HG03064 (cell line): ENCODE measurements at regions not wholly inside any gene's neighbourhood (a gene's known extent, or its start where the extent isn't known, plus 50 kb on each side); places are given as distances from the start of the nearest gene placed in this dataset.

Source experiments
- ATAC-seq: cut with Tn5 transposase; IDR thresholded peaks from one replicate; pipeline ENCODE4 v1.9.1; 2021; ENCODE audit warnings: low read depth; ENCODE audit not compliant: unreplicated experiment

DNA sequence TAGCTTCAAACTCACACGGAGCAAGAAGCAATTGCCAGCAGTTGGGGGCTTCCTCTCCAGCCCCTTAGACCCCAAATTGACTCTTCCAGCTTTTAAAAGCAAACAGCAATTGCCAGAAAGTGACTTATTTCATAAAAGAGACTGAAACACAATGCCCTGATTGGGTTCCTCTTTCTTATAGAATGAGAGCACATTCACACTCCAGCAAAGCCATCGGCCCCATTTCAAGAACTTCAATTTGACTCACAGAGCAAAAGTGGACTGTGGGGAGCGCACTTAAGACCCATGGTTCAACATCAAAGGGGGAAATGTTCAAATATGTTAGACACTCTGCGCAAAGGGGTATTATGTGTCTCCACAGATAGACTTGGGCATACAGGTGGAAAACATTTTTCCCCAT, 484.7 kb downstream of the BCL11A start:
- ATAC-seq: no peak

DNA sequence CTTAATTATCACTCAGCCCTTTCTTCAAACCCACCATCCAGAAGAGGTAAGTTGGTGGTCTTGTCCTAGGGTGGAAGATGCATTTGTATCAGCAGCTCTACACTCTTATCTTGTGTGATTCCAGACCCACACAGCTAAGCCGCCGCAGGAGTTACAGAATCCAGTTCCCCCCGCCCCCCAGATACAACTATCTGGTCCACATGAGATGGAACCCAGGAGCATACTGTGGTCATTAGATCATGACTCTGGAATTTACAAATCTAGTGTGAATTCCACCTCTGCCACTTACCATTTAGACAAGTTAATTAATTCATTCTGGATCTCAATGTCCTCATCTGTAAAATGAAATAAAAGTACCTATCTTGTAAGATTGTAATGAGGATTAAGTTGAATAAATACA, 486.4 kb downstream of the BCL11A start:
- no peak for ATAC-seq

DNA sequence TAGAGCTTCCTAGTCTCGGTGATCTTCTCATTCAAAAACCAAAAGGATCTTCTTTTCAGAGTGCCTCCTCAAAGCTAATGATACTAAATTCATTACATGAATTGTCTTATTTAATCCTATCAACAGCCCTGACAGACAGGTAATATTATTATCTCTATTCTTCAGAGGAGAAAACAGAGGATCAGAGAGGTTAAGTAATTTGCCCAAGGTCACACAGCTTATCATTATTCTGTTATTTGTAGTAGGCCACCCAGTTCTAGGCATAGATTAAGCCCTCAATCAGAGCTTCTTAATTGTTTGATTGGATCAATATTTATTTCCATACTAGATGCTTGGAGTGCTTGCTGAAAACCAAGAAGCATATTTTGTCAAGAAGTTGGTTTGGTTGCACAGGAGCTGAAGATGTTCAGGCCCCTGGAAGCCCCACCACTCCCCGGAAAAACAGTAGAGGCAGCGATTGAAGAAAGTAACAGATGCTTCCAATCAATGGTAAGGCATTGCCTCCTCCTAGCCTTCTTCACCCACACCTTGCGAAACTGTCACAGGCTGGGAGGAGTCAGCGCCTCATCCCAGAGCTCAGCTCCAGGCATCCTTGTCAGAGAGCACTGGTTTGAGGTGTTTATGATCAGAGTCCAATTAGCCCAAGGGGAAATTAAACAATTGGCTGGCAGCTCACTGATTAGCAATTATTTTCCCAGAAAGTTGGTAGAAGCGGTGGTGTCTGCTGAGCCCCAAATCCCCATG, 487.2 kb downstream of the BCL11A start:
- no peak for ATAC-seq

DNA sequence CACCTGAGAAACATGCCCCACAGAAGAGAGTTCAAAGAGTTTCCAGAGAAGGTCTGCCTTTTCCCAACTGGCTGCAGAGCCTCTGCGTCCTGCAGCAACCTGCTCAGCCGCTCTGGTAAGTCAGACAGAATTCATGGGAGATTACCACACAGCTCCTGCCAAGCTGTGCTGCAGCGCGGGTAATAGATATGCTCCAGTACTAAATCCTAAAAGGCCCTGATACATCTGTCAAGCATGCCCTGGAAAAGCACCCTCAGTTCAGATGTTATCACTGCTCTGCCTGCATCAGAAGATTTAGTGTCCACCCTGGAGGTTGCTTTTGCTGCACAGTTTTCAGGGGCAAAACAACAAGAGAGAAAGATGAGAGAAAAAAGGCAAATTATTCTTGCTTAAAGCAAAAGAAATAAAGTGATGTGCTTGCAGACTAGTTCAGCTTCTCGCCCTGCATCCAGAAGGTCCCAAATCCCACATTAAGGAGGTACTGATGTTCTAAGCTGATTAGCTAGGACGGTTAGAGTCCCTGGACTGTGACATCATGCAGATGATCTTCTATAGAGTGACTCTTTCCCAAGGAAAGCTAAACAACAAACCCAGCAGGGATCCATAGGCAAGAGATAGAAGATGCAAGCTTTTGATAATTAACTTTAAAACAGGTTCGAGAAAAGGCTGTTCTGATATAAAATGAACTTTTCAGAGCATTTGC, 488.6 kb downstream of the BCL11A start:
- ATAC-seq: no peak

DNA sequence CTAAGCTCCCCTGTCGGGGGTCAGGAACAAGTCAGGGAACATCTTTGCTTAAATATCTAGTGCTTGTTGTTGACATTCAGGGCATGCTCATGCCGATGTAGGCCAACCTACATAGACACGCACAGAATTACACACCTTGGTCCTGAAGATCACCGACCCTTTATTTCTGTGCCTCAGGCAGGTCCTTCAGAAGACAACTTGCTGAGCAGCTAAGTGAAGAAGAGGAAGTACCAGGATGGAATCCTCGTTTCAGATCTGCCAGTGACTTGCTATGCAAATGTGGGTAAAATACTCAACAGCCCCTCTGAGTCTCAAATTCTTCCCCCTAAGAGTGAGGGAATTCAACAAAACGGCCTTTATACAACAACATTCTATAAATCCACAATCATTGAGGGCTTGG, 494.7 kb downstream of the BCL11A start:
- ATAC-seq: no peak

DNA sequence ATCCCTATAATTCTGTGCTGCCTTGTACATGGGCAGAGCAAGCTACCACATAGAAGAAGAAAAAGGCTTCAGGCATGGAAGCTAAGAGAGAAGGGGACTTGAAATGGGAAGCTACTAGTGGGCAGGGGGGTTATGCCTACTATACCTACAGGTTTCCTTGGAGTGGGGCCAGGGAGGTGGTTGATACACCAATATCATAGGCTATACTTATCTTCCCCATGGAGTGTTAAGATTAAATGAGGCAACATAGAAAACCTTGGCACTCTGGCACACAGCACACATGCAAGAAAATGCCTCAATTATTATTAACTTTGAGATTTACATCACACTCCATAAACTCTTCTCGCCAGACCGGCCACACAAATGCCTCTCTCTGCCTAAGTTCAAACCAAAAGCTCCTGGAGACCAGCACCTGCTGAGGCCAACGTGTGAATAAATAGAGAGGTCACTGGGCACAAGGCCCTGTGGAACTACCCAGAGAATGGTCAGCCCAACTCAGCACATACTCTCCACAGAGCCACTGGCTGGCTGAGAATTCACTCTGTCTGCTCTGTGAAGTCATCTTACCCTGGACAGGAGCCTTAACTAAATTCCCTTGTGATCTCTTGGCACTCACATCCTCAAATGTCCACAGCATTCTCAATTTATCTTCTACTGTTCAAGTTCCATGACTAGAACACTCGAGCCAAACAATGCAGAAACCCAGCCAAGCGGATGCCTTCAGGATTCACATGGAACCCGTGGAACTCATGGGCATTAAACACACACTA, 498.7 kb downstream of the BCL11A start:
- ATAC-seq: no peak

DNA sequence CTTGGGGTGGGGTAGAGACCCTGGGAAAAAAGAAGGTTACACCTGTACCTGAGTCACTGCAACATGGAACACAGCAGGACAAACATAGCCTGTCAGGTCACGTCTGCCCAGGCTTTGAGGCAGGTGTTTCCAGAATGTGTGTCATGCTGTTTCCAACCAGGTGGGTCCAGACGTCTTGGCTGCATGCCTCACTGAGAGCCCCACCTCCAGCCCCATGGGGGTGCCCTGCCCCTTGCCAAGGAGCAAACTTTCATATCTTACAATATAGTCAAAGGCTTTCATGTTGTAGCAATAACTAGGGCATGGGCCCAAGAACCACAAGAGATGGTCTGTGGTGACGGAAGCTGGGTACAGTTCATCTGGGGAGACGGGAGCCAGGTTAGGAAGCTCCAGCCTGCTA, 499.7 kb downstream of the BCL11A start:
- no peak for ATAC-seq

DNA sequence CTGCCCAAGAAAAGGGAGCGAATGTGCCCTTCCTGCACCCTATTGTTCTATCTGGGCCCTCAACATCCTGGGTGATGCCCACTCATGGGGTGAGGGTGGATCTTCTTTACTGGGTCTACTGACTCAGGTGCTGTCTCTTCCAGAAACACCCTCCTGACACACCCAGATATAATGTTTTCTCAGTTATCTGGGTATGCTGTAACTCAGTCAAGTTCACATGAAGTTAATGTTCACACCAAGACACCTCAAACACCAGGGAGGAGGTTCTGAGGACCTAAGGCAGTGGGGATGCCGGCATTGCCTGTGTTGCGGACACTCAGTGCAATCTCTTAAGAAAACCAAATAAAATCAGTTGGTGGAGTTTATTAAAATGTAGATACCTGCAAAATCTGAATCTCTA, 500.9 kb downstream of the BCL11A start:
- ATAC-seq: no peak

DNA sequence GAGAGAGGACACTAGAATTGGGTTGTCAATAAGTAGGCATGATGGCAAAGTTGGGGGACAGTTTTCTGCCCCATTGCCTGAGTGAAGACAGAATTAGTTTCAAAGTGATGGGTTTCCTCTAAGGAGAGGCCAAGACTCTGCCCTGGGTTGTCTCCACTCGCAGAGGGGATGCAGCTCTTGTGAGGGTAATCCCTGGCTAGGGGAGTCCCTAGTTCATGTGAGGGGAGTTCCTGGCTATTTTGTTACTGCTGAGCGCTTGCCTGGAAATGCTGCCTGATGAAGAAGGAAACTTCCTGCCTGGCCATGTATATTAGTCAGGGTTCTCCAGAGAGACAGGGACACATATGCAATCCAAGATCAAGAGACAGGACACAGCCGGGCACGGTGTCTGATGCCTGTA, 501.5 kb downstream of the BCL11A start:
- no peak for ATAC-seq

DNA sequence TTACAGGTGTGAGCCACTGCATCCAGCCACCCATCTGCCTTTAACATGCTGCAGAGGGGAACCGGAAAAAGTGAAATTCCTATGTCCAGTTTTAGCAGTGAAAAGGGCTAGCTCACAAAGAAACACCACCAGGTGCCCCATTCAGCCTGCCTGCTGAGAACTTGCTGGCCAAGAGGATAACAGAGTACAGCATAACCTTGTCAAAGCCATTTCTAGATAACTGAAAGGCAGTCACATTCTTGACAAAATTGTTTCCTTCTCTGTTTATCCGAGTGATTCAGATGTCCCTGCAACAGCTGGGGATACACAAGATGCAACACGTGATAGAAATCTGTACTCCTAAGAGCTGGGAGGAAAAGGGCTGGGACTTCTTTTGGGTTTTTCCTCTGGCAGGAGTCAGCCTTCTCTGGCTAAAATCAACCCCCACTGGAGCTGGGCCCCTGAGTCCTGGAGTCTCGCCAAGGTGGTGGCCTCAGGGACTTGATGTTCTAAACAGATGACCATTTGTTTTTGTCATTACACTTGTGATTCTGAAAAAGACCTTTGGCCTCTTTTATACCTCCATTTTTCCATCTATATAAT, 505.4 kb downstream of the BCL11A start:
- ATAC-seq: no peak

DNA sequence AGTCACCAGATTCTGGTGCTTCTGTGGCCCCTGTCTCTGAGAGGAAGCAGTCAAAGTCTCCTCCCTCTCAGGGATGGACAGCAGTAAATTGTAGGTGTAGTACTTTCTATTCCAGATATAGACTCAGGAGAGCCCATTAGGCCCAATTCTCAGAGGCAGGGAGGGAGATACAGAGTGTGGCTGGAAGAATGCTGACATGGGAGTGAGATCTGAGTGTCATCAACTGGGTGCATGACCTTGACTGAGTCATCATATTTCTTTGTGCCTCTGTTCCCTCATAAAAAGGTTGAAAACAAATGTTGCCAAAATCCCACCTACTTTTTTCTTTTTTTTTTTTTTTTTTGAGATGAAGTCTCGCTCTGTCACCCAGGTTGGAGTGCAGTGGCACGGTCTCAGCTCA, 506.1 kb downstream of the BCL11A start:
- no peak for ATAC-seq

DNA sequence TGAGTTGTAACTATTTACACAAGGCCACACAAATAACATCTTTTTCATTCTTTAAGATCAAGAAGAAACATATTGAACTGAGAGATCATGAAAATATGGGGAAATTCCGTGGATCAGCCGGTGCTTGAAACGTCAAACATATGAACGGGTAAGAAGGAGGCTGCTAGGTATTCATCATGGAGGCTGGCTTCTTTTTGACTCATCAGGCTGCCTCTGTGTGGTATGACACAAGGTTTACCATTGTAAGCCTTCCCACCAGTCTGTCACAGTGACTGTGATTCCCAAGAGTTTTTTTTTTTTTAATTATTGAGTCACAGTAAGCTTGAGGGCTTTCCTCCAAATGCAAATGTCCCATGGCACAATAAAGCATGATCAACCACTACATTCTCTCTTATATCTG, 506.9 kb downstream of the BCL11A start:
- no peak for ATAC-seq

DNA sequence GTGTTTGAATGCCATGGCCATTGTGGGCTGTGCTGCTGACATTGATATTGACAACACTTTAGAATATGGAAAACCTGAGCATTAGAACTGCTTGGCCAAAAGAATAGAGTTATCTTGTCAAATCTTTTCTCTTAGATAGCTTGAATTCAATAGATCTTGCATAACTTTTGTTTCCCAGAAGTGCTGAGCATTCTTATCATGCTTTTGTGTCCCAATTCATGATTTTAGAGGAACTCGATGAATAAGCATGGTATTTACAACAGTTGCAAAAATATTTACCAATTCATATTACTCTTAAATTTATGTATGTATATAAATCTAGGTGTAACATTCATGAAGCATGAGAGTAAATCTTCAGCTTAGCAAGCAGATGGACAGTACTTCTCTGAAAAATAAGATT, 508.0 kb downstream of the BCL11A start:
- no peak for ATAC-seq

DNA sequence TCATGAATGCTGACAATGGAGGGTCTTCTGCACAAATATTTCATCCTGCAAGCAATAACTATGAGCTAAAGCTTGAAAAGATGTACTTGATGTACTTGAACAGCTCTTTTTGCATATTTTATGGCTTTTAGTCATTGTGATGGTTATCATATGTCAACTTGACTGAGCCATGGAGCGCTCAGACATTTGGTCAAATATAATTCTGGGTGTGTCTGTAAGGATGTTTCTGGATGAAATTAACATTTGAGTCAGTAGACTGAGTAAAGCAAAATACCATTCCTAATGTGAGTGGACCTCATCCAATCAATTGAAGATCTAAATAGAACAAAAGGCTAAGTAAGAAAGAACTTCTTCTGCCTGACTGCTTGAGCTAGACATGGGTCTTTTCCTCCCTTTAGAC, 509.0 kb downstream of the BCL11A start:
- ATAC-seq: no peak

DNA sequence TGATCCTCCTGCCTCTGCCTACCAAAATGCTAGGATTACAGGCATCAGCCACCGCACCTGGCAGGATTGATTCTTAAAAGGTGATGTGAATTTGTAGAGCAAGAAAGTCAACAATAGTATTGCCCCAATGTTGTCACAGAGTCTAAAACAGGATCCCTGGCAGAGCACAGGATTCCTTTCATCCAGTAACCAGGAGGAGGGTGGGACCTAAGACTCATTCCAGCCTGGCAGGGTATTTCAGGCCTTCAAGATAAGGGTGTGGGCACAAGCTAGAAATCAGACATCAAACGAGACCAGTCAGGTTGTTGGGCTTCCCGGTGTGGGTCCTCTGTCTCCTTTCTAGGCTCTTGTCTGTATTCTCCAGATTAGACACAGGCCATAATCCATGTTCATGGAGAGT, 511.4 kb downstream of the BCL11A start:
- ATAC-seq: no peak

DNA sequence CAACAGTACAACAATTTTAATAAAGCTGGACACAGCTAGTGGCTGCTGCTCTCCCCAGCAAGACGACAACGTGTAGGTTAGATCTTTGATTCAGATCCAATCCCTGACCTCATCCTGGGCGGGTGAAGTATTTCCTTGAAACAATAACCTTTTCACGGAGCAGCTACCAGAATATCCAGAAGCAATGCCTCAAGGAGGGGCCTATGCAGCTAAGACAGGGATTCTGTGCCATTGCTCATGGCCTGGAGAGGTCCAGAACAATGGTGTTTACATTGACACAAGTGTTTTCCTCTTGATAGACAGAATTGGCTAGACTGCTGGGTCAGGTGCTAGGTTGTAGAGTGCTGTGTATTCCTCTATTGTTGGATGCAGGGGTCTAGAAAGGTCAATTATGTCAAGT, 520.1 kb downstream of the BCL11A start:
- no peak for ATAC-seq

DNA sequence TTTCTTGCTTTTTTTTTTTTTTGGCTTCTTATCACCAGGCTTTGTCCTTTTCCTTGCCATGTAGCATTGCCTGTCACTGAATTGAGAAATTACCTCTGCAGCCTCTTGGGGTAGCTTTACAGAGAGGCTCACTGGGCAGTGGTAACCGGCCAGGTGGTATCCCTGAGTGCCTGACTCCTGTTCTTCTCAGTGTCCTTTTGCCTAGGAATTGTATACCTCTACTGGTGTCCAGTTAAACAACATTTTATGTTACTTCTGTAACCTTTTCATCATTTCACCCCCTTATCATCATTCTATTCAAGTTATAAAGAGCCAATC, 523.9 kb downstream of the BCL11A start:
- no peak for ATAC-seq

DNA sequence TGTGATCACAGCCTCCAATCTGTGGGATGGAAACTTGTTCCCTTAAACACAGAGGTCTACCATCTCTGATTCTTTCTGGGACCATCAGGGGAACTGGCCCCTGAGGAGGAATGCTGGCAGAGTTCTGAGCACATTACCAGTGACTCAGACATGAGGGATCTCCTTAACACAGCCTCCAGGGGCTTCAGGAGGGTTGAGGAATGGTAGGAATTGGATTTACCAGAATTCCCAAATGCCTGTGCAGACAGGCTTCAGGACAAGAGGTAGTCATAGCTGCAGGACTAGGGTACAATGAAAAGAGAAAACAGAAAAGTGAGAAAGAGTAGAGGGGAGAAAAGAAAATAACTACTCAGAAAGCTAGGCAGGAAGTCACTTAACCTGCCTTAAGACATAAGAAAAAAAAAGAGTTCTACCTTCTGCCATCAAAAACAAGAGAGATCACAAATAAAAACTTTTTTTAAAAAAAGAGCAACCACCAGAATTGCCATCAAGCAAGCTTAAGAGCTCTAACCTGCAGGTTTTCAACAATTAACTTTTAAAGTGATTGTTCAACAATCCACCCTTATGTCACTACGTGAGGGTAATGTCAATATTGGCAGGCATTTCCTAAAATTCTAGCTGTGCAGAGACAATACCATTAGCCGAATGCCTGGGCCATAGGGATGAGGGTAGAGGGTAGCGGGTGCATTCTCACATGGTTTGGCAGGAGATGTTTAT, 524.4 kb downstream of the BCL11A start:
- no peak for ATAC-seq

DNA sequence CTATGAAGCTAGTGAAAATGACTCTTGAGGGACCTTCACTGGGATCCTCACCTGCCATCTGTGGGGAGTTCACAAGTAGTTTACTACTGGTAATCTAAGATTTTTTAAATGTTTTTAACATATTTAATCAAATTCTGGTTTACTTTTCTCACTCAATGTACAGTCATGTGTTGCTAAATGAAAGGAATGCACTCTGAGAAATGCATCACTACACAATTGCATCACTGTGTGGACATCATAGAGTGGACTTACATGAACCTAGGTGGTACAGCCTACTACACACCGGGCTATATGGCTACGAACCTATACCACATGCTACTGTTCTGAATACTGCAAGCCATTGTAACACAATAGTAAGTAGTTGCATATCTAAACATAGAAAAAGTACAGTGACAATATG, 528.0 kb downstream of the BCL11A start:
- no peak for ATAC-seq

DNA sequence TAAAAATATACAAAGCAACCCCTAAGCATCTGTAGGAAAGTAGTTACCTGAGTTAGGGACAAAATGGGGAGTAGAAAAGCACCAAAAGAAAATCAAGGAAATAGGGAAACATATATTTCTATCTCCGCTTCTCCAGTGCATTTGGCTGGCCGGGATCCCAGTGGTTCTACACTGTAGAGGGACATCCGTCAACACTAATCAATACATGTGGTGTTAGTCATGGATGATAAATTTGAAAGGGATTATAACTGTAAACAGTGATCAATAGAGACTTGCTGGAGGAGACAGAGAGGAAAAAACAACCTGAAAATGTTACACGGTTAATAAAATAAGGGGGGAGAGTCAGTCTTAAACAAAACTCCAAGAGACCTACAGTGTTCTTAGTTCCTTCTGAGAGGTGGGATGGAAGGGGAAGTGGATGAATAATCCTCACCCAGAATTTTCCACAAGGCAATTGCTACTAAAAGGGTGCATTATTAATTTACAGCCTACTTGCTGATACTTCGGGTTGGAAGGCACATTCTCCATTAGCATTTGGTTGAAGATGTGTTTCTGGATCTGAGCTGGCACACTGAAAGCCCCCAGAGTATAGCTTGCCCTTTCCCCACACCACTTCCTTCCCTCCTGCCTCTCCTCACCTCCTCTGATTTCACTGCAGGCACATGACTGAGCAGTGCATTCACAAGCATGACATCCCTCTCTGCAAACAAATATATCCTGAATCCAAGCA, 530.0 kb downstream of the BCL11A start:
- no peak for ATAC-seq
